Endothelial cell (in vitro differentiated cells): ENCODE measurements at regions not wholly inside any gene's neighbourhood (a gene's known extent, or its start where the extent isn't known, plus 50 kb on each side); places are given as distances from the start of the nearest gene placed in this dataset.

Experiments used
- DNase-seq: peaks from one replicate; pipeline ENCODE4 v3.0.0; 2021; ENCODE audit warnings: low spot score
- H3K27ac Mint-ChIP-seq: one replicate; pipeline ENCODE4 v1.8.0; 2021; ENCODE audit warnings: mixed read lengths, inconsistent platforms; ENCODE audit not compliant: unreplicated experiment
- H3K27me3 Mint-ChIP-seq: one replicate; pipeline ENCODE4 v1.8.0; 2021; ENCODE audit warnings: mild to moderate bottlenecking, moderate library complexity, mixed read lengths, inconsistent platforms; ENCODE audit not compliant: unreplicated experiment
- H3K36me3 Mint-ChIP-seq: one replicate; pipeline ENCODE4 v1.8.0; 2021; ENCODE audit warnings: mild to moderate bottlenecking, low read depth, mixed read lengths, inconsistent platforms; ENCODE audit not compliant: unreplicated experiment
- H3K4me1 Mint-ChIP-seq: one replicate; pipeline ENCODE4 v1.8.0; 2021; ENCODE audit warnings: mild to moderate bottlenecking, mixed read lengths, inconsistent platforms; ENCODE audit not compliant: unreplicated experiment
- H3K4me3 Mint-ChIP-seq: one replicate; pipeline ENCODE4 v1.8.0; 2021; ENCODE audit warnings: mild to moderate bottlenecking, mixed read lengths, inconsistent platforms; ENCODE audit not compliant: unreplicated experiment
- H3K9me3 Mint-ChIP-seq: one replicate; pipeline ENCODE4 v1.8.0; 2021; ENCODE audit warnings: mixed read lengths, inconsistent platforms; ENCODE audit not compliant: unreplicated experiment
- TF ChIP-seq, protein P1 (sequence below): fragments of 200-600 bp; sonication (generic); IDR thresholded peaks from one replicate; pipeline ENCODE4 v1.5.0; 2021; ENCODE audit warnings: antibody characterized with exemption; ENCODE audit not compliant: unreplicated experiment

DNA sequence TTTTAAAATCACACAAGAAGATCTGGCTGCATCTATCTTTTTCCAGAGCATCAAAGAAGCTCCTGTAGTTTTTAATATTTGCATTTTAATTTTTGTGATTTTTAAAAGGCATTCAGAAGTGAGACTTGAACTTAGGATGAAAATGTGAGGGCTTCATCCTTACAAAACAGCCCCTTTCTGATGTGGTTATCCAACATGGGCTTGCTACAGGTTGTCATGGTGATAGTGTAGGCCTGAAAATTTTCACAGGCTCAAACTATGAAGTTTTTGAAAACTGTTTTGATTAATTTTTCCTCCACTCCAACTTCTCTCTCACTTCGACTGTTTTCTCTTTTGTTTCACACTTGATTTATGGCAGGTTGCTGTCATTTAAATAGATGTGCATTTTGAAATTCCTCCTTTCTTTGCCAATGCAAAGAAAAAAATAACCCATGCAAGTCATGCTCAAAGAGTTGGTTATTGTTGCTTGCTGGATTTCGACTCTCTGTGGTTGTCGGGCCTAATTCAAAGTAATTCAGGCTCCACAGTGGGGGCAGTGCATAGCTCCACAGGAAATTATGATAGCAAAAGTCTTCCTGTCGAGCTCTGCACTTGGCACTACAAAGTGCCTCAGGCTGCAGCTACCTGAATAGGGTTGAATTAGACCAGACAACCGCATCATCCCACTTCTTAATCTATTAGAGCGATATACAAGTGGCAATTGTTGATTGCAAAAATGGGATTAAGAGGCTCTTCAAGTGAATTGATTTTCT, 201.0 kb upstream of the GPR101 start:
- no peaks in the 10 kb centered on the region for H3K9me3 Mint-ChIP-seq

DNA sequence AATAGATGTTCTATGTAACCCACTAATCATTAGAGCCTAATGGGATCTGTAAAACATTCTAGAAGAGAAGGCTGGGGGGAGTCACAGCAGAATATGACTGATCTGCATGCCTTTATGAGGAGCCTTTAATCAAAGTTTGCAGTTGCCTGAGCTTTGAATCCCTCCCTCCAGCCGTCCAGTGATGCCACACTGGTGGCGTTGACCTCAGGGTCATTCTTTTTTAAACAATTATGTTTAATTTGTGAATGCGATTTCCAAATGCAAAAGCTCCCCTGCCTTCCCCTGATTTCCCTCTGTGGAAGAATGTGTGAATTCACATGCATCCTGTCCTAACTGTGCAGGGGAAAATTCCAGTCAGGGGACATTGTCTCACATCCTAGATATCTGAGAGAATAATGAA, 199.7 kb upstream of the GPR101 start:
- no peaks in the 10 kb centered on the region for H3K27me3 Mint-ChIP-seq
- TF ChIP-seq, protein P1, sequence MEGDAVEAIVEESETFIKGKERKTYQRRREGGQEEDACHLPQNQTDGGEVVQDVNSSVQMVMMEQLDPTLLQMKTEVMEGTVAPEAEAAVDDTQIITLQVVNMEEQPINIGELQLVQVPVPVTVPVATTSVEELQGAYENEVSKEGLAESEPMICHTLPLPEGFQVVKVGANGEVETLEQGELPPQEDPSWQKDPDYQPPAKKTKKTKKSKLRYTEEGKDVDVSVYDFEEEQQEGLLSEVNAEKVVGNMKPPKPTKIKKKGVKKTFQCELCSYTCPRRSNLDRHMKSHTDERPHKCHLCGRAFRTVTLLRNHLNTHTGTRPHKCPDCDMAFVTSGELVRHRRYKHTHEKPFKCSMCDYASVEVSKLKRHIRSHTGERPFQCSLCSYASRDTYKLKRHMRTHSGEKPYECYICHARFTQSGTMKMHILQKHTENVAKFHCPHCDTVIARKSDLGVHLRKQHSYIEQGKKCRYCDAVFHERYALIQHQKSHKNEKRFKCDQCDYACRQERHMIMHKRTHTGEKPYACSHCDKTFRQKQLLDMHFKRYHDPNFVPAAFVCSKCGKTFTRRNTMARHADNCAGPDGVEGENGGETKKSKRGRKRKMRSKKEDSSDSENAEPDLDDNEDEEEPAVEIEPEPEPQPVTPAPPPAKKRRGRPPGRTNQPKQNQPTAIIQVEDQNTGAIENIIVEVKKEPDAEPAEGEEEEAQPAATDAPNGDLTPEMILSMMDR = no peak

More for the DNA sequence above, 201.0 kb upstream of the GPR101 start:
- Mint-ChIP-seq H3K4me1 (peaks cover 2% of the 10 kb centered on the region), H3K27me3 (no peaks in the 10 kb centered on the region), H3K4me3 (no peak overlapping the region), H3K36me3 (no peaks in the 10 kb centered on the region), H3K27ac (no peak overlapping the region)
- no peak for DNase-seq
- TF ChIP-seq, protein P1 = no peak

DNA sequence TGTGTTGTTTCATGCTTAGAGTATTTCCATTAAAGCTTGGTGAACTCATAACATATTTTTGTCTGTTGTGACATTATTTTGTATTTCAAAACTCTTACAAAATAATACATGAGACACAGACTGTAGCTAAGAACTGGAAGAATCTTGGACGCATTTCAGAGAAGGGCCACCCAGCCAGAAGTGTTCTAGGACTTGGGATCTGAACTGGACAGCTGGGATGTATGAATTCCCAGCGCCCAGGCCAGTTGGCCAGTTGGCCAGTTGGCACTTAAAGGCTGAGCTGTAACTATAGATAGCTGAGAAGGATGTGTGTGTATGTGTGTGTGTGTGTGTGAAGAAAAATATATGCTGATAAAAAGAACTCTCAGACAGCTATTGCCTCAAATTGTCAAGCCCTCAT, 193.4 kb upstream of the GPR101 start:
- Mint-ChIP-seq H3K4me3 (no peak overlapping the region), H3K36me3 (no peaks in the 10 kb centered on the region), H3K9me3 (no peaks in the 10 kb centered on the region), H3K27ac (no peak overlapping the region), H3K4me1 (no peaks in the 10 kb centered on the region), H3K27me3 (no peaks in the 10 kb centered on the region)
- DNase-seq = no peak
- TF ChIP-seq, protein P1 = no peak

More for the DNA sequence above, 199.7 kb upstream of the GPR101 start:
- peaks cover 2% of the 10 kb centered on the region for H3K4me1 Mint-ChIP-seq
- no peaks in the 10 kb centered on the region for H3K9me3 Mint-ChIP-seq
- no peaks in the 10 kb centered on the region for H3K36me3 Mint-ChIP-seq
- no peak overlapping the region for H3K4me3 Mint-ChIP-seq
- no peak for DNase-seq
- H3K27ac Mint-ChIP-seq = no peak overlapping the region

DNA sequence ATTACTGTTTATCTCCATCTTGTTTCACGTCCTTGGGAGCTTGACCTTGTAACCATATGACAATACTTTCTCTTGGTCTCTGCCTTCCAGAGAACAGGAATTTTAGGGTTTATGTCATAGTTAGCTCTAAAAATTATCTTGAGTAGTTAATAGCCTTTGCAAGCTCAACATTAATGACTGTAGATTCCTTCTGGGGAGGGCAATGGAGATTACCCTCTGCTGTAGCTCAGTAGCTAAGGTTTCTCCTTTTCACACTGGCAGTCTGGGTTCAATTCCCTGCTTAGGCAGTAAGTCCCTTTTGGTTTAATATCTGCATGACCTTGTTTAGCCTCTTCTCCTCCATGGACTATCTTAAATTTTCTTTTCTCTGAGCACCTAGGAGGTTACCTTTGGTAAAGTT, 181.7 kb upstream of the GPR101 start:
- DNase-seq = no peak
- Mint-ChIP-seq H3K4me1 (no peaks in the 10 kb centered on the region), H3K27me3 (no peaks in the 10 kb centered on the region), H3K36me3 (no peaks in the 10 kb centered on the region), H3K27ac (no peak overlapping the region), H3K9me3 (no peaks in the 10 kb centered on the region), H3K4me3 (no peak overlapping the region)
- TF ChIP-seq, protein P1 = no peak

DNA sequence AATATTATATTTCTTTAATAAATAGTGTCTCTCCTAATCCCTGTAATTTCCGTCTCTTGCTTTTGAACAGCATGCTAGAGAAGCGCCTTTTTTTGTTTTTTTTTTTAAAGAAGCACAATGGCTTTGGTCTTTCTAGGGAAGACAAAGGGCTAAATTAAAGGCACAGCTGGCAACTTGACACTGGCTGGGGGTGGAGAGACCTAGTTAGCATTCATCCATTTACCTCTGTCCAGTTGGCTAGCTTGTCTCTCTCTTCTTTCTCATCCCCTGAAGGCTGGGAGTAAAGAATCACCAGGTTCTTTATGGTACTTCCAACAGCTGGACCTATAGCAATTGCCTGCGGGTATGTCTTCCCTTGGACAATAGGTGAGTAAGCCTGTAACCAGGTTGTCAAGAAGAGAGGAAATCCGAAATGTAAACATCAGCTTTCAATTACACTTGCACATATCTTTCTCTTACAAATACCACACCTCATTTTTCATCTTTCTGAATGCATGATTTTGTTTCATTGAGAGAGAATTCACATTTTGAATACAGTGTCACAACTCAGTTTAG, 178.4 kb upstream of the GPR101 start:
- Mint-ChIP-seq H3K9me3 (no peaks in the 10 kb centered on the region), H3K36me3 (no peaks in the 10 kb centered on the region), H3K4me1 (no peaks in the 10 kb centered on the region), H3K27ac (no peak overlapping the region), H3K4me3 (no peak overlapping the region), H3K27me3 (no peaks in the 10 kb centered on the region)
- DNase-seq = no peak
- TF ChIP-seq, protein P1 = no peak
